ENCODE measurements at regions not wholly inside any gene's neighbourhood (a gene's known extent, or its start where the extent isn't known, plus 50 kb on each side); places are given as distances from the start of the nearest gene placed in this dataset.

DNA sequence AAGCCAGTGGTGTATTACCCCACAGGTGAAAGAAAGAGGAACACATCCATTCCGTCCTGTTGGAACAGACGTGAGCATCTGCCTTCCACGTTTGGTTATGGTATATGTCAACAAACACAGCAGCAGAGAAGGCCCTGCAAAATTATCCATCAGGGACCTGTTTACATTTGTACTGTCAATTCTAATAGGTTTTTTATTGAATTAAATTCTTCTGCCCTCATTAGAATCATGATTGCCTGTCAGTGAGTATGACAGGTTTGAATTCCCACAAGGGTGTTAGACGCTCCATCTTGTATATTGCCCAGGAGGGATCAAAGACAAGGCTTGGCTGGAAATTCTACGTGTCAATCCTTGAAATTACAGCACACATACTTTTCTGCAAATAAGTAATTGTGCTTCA, 339.9 kb upstream of the NOCT start:
- no peaks in the 10 kb centered on the region for H3K79me2 ChIP-seq (ENCODE audit: low read length)
- no peak overlapping the region for H2AFZ ChIP-seq (ENCODE audit: low read length)
- H3K27ac ChIP-seq (ENCODE audit: low read length): no peak overlapping the region
- TF ChIP-seq EZH2phosphoT487 (IDR thresholded peaks at IDR 0.05; ENCODE audit: borderline replicate concordance, low read length) (no peak), EZH2 (IDR thresholded peaks at IDR 0.05; ENCODE audit: low read length, unreplicated experiment) (no peak)
- H3K27me3 ChIP-seq (ENCODE audit: low read length): no peaks in the 10 kb centered on the region
- intact Hi-C loops (cut with micrococcal nuclease): no loop called here
- H3K4me2 ChIP-seq (ENCODE audit: low read length): no peak overlapping the region
- H3K4me1 ChIP-seq (ENCODE audit: insufficient read depth, low read length): peaks cover 2% of the 10 kb centered on the region
- ATAC-seq (no peak), DNase-seq (no peak)
- no peaks in the 10 kb centered on the region for H4K20me1 ChIP-seq (ENCODE audit: low read length)
- ChIA-PET POLR2A (ENCODE audit: unreplicated experiment) (no interaction called here), CTCF (no interaction called here)
- H3K9me2 ChIP-seq (replicated peaks; ENCODE audit: low read length): no peaks in the 10 kb centered on the region
- H3K9ac ChIP-seq (ENCODE audit: low read length): no peak overlapping the region
- BruUV-seq (replicated peaks): no TSS peak
- no peaks in the 10 kb centered on the region for H3K9me3 ChIP-seq (ENCODE audit: low read length)
- H3F3A ChIP-seq (ENCODE audit: low read length, unreplicated experiment): no peaks in the 10 kb centered on the region
- no peaks in the 10 kb centered on the region for H3K36me3 ChIP-seq (ENCODE audit: low read depth, low read length)
- no peak overlapping the region for H3K4me3 ChIP-seq (ENCODE audit: low read length)

DNA sequence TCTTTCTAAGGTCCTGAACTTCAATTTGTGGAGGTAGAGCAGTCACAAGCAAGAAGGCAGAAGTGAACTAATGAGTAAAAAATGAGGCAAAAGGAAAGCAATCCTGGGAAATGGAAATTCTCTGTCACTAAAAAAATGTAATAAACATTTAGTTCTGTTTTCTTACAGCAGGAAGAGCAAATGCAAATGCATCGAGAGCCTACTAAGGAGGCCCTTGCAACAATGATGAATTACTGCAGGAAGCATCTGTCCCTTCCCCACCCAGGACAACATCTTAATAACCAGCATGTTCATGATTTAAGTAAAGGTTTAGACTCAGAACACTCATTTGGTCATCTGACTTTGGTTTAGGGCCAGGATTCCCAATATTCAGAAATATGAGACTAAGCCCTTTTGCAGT, 341.4 kb upstream of the NOCT start:
- no peak overlapping the region for H2AFZ ChIP-seq (ENCODE audit: low read length)
- ATAC-seq (no peak), DNase-seq (no peak)
- H3K4me1 ChIP-seq (ENCODE audit: insufficient read depth, low read length): peaks cover 2% of the 10 kb centered on the region; the same call in 1 of the 2 replicates
- no peak overlapping the region for H3K4me2 ChIP-seq (ENCODE audit: low read length)
- POLR2A ChIA-PET (ENCODE audit: unreplicated experiment): no interaction called here
- H3K27me3 ChIP-seq (ENCODE audit: low read length): no peaks in the 10 kb centered on the region
- no peak overlapping the region for H3K9ac ChIP-seq (ENCODE audit: low read length)
- intact Hi-C loops (cut with micrococcal nuclease): no loop called here
- no peaks in the 10 kb centered on the region for H3K36me3 ChIP-seq (ENCODE audit: low read depth, low read length)
- no peaks in the 10 kb centered on the region for H3K9me2 ChIP-seq (replicated peaks; ENCODE audit: low read length)
- TF ChIP-seq EZH2 (IDR thresholded peaks at IDR 0.05; ENCODE audit: low read length, unreplicated experiment): no peak
- TF ChIP-seq, protein P1, sequence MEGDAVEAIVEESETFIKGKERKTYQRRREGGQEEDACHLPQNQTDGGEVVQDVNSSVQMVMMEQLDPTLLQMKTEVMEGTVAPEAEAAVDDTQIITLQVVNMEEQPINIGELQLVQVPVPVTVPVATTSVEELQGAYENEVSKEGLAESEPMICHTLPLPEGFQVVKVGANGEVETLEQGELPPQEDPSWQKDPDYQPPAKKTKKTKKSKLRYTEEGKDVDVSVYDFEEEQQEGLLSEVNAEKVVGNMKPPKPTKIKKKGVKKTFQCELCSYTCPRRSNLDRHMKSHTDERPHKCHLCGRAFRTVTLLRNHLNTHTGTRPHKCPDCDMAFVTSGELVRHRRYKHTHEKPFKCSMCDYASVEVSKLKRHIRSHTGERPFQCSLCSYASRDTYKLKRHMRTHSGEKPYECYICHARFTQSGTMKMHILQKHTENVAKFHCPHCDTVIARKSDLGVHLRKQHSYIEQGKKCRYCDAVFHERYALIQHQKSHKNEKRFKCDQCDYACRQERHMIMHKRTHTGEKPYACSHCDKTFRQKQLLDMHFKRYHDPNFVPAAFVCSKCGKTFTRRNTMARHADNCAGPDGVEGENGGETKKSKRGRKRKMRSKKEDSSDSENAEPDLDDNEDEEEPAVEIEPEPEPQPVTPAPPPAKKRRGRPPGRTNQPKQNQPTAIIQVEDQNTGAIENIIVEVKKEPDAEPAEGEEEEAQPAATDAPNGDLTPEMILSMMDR (conservative IDR thresholded peaks at IDR 0.05; ENCODE audit: low read depth, low read length): no peak
- no peak for TF ChIP-seq EZH2phosphoT487 (IDR thresholded peaks at IDR 0.05; ENCODE audit: borderline replicate concordance, low read length)
- no peak overlapping the region for H3K27ac ChIP-seq (ENCODE audit: low read length)
- CTCF ChIA-PET: no interaction called here
- BruUV-seq (replicated peaks): no TSS peak
- H4K20me1 ChIP-seq (ENCODE audit: low read length): no peaks in the 10 kb centered on the region
- no peaks in the 10 kb centered on the region for H3K79me2 ChIP-seq (ENCODE audit: low read length)
- H3K9me3 ChIP-seq (ENCODE audit: low read length): no peaks in the 10 kb centered on the region
- H3F3A ChIP-seq (ENCODE audit: low read length, unreplicated experiment): no peaks in the 10 kb centered on the region
- no peak overlapping the region for H3K4me3 ChIP-seq (ENCODE audit: low read length)

DNA sequence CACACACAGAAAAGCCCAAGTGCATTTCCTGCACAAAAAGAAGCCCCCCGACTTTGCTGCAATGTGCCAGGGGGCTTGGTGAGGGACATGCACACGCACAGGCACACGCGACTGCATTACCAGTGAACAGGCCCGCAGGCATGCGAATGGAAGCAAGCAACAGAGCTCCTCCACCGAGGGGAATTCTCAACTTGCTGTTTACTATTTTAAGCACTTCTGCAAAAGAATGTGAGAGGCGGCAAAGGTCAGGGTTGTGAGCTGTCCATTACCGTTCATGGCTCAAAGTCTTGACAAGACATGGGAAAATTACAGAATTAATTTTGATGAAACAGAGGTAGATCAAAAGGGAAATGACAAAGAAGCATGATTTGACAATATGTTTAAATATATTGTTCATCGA, 342.5 kb upstream of the NOCT start:
- Histone ChIP-seq H4K20me1 (ENCODE audit: low read length) (no peaks in the 10 kb centered on the region), H3K4me3 (ENCODE audit: low read length) (no peak overlapping the region), H3F3A (ENCODE audit: low read length, unreplicated experiment) (no peaks in the 10 kb centered on the region), H3K4me1 (ENCODE audit: insufficient read depth, low read length) (peaks cover 7% of the 10 kb centered on the region; the same call in 1 of the 2 replicates), H3K27me3 (ENCODE audit: low read length) (no peaks in the 10 kb centered on the region), H3K4me2 (ENCODE audit: low read length) (no peak overlapping the region), H2AFZ (ENCODE audit: low read length) (no peak overlapping the region), H3K9me2 (replicated peaks; ENCODE audit: low read length) (no peaks in the 10 kb centered on the region), H3K27ac (ENCODE audit: low read length) (no peak overlapping the region), H3K9me3 (ENCODE audit: low read length) (no peaks in the 10 kb centered on the region), H3K36me3 (ENCODE audit: low read depth, low read length) (no peaks in the 10 kb centered on the region), H3K79me2 (ENCODE audit: low read length) (no peaks in the 10 kb centered on the region), H3K9ac (ENCODE audit: low read length) (no peak overlapping the region)
- POLR2A ChIA-PET (ENCODE audit: unreplicated experiment): no interaction called here
- TF ChIP-seq EZH2phosphoT487 (IDR thresholded peaks at IDR 0.05; ENCODE audit: borderline replicate concordance, low read length) (no peak), EZH2 (IDR thresholded peaks at IDR 0.05; ENCODE audit: low read length, unreplicated experiment) (no peak)
- TF ChIP-seq, protein P1 (conservative IDR thresholded peaks at IDR 0.05; ENCODE audit: low read depth, low read length): no peak
- intact Hi-C loops (cut with micrococcal nuclease): no loop called here
- ATAC-seq (no peak), DNase-seq (no peak)
- CTCF ChIA-PET: no interaction called here
- no TSS peak for BruUV-seq (replicated peaks)

Data from PC-3 (cell line).